H9 (cell line): ENCODE measurements at regions not wholly inside any gene's neighbourhood (a gene's known extent, or its start where the extent isn't known, plus 50 kb on each side); places are given as distances from the start of the nearest gene placed in this dataset.

Source experiments
- DNase-seq: peaks from one replicate; pipeline ENCODE4 v3.0.0-alpha.2; 2017
- H2AFZ ChIP-seq: one replicate; pipeline ENCODE4 v1.6.1; 2013; ENCODE audit warnings: mild to moderate bottlenecking, low read length, control low read depth, moderate library complexity
- H2AK5ac ChIP-seq: 2 replicates; pipeline ENCODE4 v1.6.1; 2013; ENCODE audit warnings: low read length, control low read depth, mixed read lengths; ENCODE audit not compliant: insufficient read length
- H2BK120ac ChIP-seq: one replicate; pipeline ENCODE4 v1.6.1; 2013; ENCODE audit warnings: low read depth, mild to moderate bottlenecking, low read length, control low read depth, inconsistent platforms; ENCODE audit not compliant: poor library complexity, severe bottlenecking
- H2BK12ac ChIP-seq: 2 replicates; pipeline ENCODE4 v1.6.1; 2013; ENCODE audit warnings: low read length, control low read depth, mixed read lengths, low read depth; ENCODE audit not compliant: insufficient read length
- H2BK15ac ChIP-seq: 2 replicates; pipeline ENCODE4 v1.6.1; 2013; ENCODE audit warnings: low read depth, low read length, control low read depth
- H2BK20ac ChIP-seq: one replicate; pipeline ENCODE4 v1.6.1; 2013; ENCODE audit warnings: low read depth, mild to moderate bottlenecking, low read length, control low read depth, inconsistent platforms; ENCODE audit not compliant: poor library complexity, severe bottlenecking
- H2BK5ac ChIP-seq: 2 replicates; pipeline ENCODE4 v1.6.1; 2013; ENCODE audit warnings: low read length, control low read depth, mixed read lengths; ENCODE audit not compliant: insufficient read length
- H3K14ac ChIP-seq: 2 replicates; pipeline ENCODE4 v1.6.1; 2013; ENCODE audit warnings: low read length, control low read depth; ENCODE audit not compliant: insufficient read depth
- H3K18ac ChIP-seq: 2 replicates; pipeline ENCODE4 v1.6.1; 2013; ENCODE audit warnings: low read depth, mild to moderate bottlenecking, mixed read lengths, low read length, control low read depth; ENCODE audit not compliant: insufficient read length
- H3K23ac ChIP-seq: 2 replicates; pipeline ENCODE4 v1.6.1; 2013; ENCODE audit warnings: low read length, control low read depth, mixed read lengths, low read depth; ENCODE audit not compliant: insufficient read length
- H3K23me2 ChIP-seq: 2 replicates; pipeline ENCODE4 v1.6.1; 2013; ENCODE audit warnings: low read depth, mild to moderate bottlenecking, mixed read lengths, low read length, control low read depth; ENCODE audit not compliant: insufficient read length, poor library complexity, severe bottlenecking
- H3K27ac ChIP-seq: 2 replicates; pipeline ENCODE4 v1.5.1; 2013; ENCODE audit warnings: low read length, control low read depth, mixed read lengths, low read depth; ENCODE audit not compliant: insufficient read length
- H3K27me3 ChIP-seq: 2 replicates; pipeline ENCODE4 v1.6.1; 2013; ENCODE audit warnings: low read length, control low read depth, inconsistent platforms; ENCODE audit not compliant: insufficient read depth
- H3K4ac ChIP-seq: 2 replicates; pipeline ENCODE4 v1.6.1; 2013; ENCODE audit warnings: low read depth, mild to moderate bottlenecking, control low read depth, inconsistent platforms, low read length, moderate library complexity
- H3K4me1 ChIP-seq: 2 replicates; pipeline ENCODE4 v1.6.1; 2013; ENCODE audit warnings: low read length, control low read depth, inconsistent platforms; ENCODE audit not compliant: insufficient read depth
- H3K4me2 ChIP-seq: 2 replicates; pipeline ENCODE4 v1.6.1; 2013; ENCODE audit warnings: low read length, control low read depth, mixed read lengths; ENCODE audit not compliant: insufficient read length, insufficient read depth
- H3K56ac ChIP-seq: 2 replicates; pipeline ENCODE4 v1.6.1; 2013; ENCODE audit warnings: low read depth, mild to moderate bottlenecking, mixed read lengths, low read length, control low read depth; ENCODE audit not compliant: insufficient read length
- H3K79me1 ChIP-seq: 2 replicates; pipeline ENCODE4 v1.6.1; 2013; ENCODE audit warnings: low read depth, mild to moderate bottlenecking, moderate library complexity, low read length, control low read depth, inconsistent platforms; ENCODE audit not compliant: insufficient read depth, poor library complexity, severe bottlenecking
- H3K79me2 ChIP-seq: 2 replicates; pipeline ENCODE4 v1.6.1; 2013; ENCODE audit warnings: low read length, control low read depth, inconsistent platforms; ENCODE audit not compliant: insufficient read depth
- H3K9ac ChIP-seq: 2 replicates; pipeline ENCODE4 v1.6.1; 2013; ENCODE audit warnings: low read length, control low read depth, mixed read lengths; ENCODE audit not compliant: insufficient read length; ENCODE audit errors: extremely low read depth
- H3K9me3 ChIP-seq: one replicate; pipeline ENCODE4 v1.6.1; 2013; ENCODE audit warnings: low read depth, low read length, inconsistent platforms; ENCODE audit not compliant: control insufficient read depth
- H3T11ph ChIP-seq: one replicate; pipeline ENCODE4 v1.6.1; 2013; ENCODE audit warnings: mild to moderate bottlenecking, low read length, control low read depth, inconsistent platforms
- H4K20me1 ChIP-seq: one replicate; pipeline ENCODE4 v1.6.1; 2013; ENCODE audit not compliant: control insufficient read depth, insufficient read length, insufficient read depth
- H4K5ac ChIP-seq: 2 replicates; pipeline ENCODE4 v1.6.1; 2013; ENCODE audit warnings: low read depth, mild to moderate bottlenecking, mixed read lengths, low read length, control low read depth; ENCODE audit not compliant: insufficient read length
- H4K8ac ChIP-seq: replicated peaks from 2 replicates; pipeline ENCODE4 v1.6.1; 2013; ENCODE audit warnings: low read length, control low read depth, mixed read lengths, low read depth; ENCODE audit not compliant: insufficient read length
- H4K91ac ChIP-seq: 2 replicates; pipeline ENCODE4 v1.6.1; 2013; ENCODE audit warnings: low read depth, mild to moderate bottlenecking, moderate library complexity, mixed read lengths, low read length, control low read depth; ENCODE audit not compliant: insufficient read length
- H3K27ac Mint-ChIP-seq, 3 experiments: 2 replicates in 2 of 3; 3 replicates in 1 of 3; pipeline ENCODE4 v1.8.0; 2020 to 2021; ENCODE audit warnings: mixed read lengths in 3 of 3, mild to moderate bottlenecking in 1 of 3, moderate library complexity in 1 of 3
- H3K27me3 Mint-ChIP-seq: 2 replicates; pipeline ENCODE4 v1.8.0; 2021; ENCODE audit warnings: low read depth, mild to moderate bottlenecking, moderate library complexity, mixed read lengths
- H3K36me3 Mint-ChIP-seq, 3 experiments: 2 replicates in 2 of 3; 3 replicates in 1 of 3; pipeline ENCODE4 v1.8.0; 2020 to 2021; ENCODE audit warnings: low read depth in 3 of 3, mixed read lengths in 3 of 3; ENCODE audit not compliant: insufficient read depth in 1 of 3
- H3K4me1 Mint-ChIP-seq, 2 experiments: 2 replicates each; pipeline ENCODE4 v1.8.0; 2020; ENCODE audit warnings: mixed read lengths in 2 of 2
- H3K4me3 Mint-ChIP-seq, 2 experiments: 2 replicates in 1 of 2; 3 replicates in 1 of 2; pipeline ENCODE4 v1.8.0; 2020 to 2021; ENCODE audit warnings: mild to moderate bottlenecking in 2 of 2, mixed read lengths in 2 of 2, moderate library complexity in 1 of 2
- H3K9me3 Mint-ChIP-seq, 2 experiments: 2 replicates in 1 of 2; 3 replicates in 1 of 2; pipeline ENCODE4 v1.8.0; 2020; ENCODE audit warnings: mild to moderate bottlenecking in 2 of 2, mixed read lengths in 2 of 2, moderate library complexity in 1 of 2
- WGBS: extraction: QIAGEN DNeasy Blood & Tissue Kit; methylation state at CpG from one replicate; pipeline ENCODE4 v1.1.7; 2013; ENCODE audit warnings: missing lambda C conversion rate, low lambda C conversion rate, mixed read lengths; ENCODE audit not compliant: insufficient read length; ENCODE audit errors: extremely low coverage; 5-methylcytosine and 5-hydroxymethylcytosine counted together
- TF ChIP-seq, protein P1 (sequence below): fragments of 200-600 bp; sonication (generic); conservative IDR thresholded peaks from 3 replicates; pipeline ENCODE4 v1.8.0; 2021; ENCODE audit warnings: antibody characterized with exemption, mild to moderate bottlenecking

DNA sequence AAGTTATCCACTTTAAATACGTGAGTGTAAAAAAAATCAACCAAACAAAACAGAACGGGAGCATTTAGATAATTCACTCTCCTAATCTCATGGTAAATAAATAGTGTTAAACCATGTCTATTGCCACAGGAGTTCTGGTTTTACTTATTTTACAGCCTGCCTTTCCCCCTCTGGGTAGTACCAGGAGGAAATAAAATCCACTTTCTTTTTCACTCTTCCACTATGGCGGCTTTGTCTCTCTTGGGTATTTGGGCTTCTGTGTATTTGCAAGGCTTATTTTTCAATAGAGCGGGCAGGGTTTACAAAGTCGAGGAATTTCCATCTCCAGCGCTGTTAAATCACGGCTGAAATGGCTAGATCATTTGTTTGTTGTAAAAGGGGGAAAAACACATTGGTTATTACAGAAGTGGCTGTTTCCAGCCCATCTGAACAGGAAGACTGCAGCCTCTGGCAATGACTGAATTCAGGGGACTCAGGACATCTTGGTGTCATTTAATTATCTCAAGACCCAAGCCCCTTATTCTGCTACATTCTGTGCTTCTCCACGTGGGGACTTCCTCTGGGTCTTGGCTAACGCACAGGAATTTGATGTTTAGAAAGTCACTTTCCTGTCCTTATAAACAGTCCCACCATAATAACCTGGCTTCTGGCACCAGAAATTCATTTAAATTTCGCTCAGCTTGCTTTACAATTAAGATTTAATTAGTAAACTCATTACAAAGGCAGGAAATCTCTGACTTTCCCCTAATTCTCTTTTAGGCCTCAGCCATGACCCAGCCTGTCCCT is 323.9 kb downstream of the GATA3 start:
- no peak overlapping the region for H3K18ac ChIP-seq
- H2AFZ ChIP-seq, result peak overlapping the region; percentile 85
- Mint-ChIP-seq H3K4me1 (peaks cover 15 to 18% of the 10 kb centered on the region in 2 experiments), H3K9me3 (no peaks in the 10 kb centered on the region), H3K27me3 (peaks cover 2% of the 10 kb centered on the region; the same call in 1 of the 2 replicates), H3K27ac (peak overlapping the region in 1 of 3 experiments; percentile 40; a peak in 3 of 7 replicates), H3K36me3 (no peaks in the 10 kb centered on the region), H3K4me3 (no peak overlapping the region)
- no peak overlapping the region for H3K14ac ChIP-seq
- H3K23me2 ChIP-seq, result no peaks in the 10 kb centered on the region
- no peak overlapping the region for H2BK120ac ChIP-seq
- H2BK15ac ChIP-seq, result no peak overlapping the region
- no peaks in the 10 kb centered on the region for H3K79me2 ChIP-seq
- H3K27ac ChIP-seq, result no peak overlapping the region
- no peak overlapping the region for H3K23ac ChIP-seq
- no peak overlapping the region for H2AK5ac ChIP-seq
- H3K4ac ChIP-seq, result no peak overlapping the region
- peaks cover 4% of the 10 kb centered on the region; the same call in 1 of the 2 replicates for H3K4me1 ChIP-seq
- no peak overlapping the region for H3K56ac ChIP-seq
- no peaks in the 10 kb centered on the region for H4K20me1 ChIP-seq
- H3K79me1 ChIP-seq, result no peaks in the 10 kb centered on the region
- H3T11ph ChIP-seq, result no peak overlapping the region
- no peak overlapping the region for H2BK5ac ChIP-seq
- H3K9ac ChIP-seq, result no peak overlapping the region
- no CpG with 5 or more reads among the region's 10 CpGs for WGBS
- no peak overlapping the region for H2BK12ac ChIP-seq
- no peak overlapping the region for H3K4me2 ChIP-seq
- no peak overlapping the region for H4K5ac ChIP-seq
- TF ChIP-seq, protein P1, sequence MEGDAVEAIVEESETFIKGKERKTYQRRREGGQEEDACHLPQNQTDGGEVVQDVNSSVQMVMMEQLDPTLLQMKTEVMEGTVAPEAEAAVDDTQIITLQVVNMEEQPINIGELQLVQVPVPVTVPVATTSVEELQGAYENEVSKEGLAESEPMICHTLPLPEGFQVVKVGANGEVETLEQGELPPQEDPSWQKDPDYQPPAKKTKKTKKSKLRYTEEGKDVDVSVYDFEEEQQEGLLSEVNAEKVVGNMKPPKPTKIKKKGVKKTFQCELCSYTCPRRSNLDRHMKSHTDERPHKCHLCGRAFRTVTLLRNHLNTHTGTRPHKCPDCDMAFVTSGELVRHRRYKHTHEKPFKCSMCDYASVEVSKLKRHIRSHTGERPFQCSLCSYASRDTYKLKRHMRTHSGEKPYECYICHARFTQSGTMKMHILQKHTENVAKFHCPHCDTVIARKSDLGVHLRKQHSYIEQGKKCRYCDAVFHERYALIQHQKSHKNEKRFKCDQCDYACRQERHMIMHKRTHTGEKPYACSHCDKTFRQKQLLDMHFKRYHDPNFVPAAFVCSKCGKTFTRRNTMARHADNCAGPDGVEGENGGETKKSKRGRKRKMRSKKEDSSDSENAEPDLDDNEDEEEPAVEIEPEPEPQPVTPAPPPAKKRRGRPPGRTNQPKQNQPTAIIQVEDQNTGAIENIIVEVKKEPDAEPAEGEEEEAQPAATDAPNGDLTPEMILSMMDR, result no peak
- no peak overlapping the region for H4K91ac ChIP-seq
- H2BK20ac ChIP-seq, result no peak overlapping the region
- no peaks in the 10 kb centered on the region for H3K27me3 ChIP-seq
- no peaks in the 10 kb centered on the region for H3K9me3 ChIP-seq
- no peak overlapping the region for H4K8ac ChIP-seq
- no peak for DNase-seq
